ENCODE measurements at regions not wholly inside any gene's neighbourhood (a gene's known extent, or its start where the extent isn't known, plus 50 kb on each side); places are given as distances from the start of the nearest gene placed in this dataset.

- DNase-seq (ENCODE audit: low spot score): no peak
- no peak for TF ChIP-seq CTCF (IDR thresholded peaks at IDR 0.05)
- peaks cover 0 to 60% of the 10 kb centered on the region in 2 donors for H3K4me1 ChIP-seq
Measured at GRCh38 chr1:21344750-21345443, 54.6 kb upstream of the ECE1 start.

GRCh38 chr1:21344098-21344749, 54.0 kb upstream of the ECE1 start:
- peaks cover 0 to 60% of the 10 kb centered on the region in 2 donors for H3K4me1 ChIP-seq
- H3K9me3 ChIP-seq: no peaks in the 10 kb centered on the region
- no peaks in the 10 kb centered on the region for H3K27me3 ChIP-seq
- peak overlapping the region; percentile 71 to 89 for H3K4me3 ChIP-seq
- H3K27ac ChIP-seq: peak overlapping the region; percentile 88 to 91
- peaks cover 7% of the 10 kb centered on the region for H3K36me3 ChIP-seq
- no peak for TF ChIP-seq CTCF (IDR thresholded peaks at IDR 0.05)
- DNase-seq (ENCODE audit: low spot score): no peak

More at GRCh38 chr1:21344750-21345443, 54.6 kb upstream of the ECE1 start:
- H3K36me3 ChIP-seq: peaks cover 3% of the 10 kb centered on the region
- H3K9me3 ChIP-seq: no peaks in the 10 kb centered on the region
- H3K27ac ChIP-seq: peak overlapping the region; percentile 88 to 91
- H3K4me3 ChIP-seq: peak overlapping the region; percentile 71 to 89
- no peaks in the 10 kb centered on the region for H3K27me3 ChIP-seq

- no peak for TF ChIP-seq CTCF (IDR thresholded peaks at IDR 0.05)
- no peaks in the 10 kb centered on the region for H3K9me3 ChIP-seq
- no peaks in the 10 kb centered on the region for H3K27me3 ChIP-seq
- H3K36me3 ChIP-seq: peaks cover 7% of the 10 kb centered on the region
- no peak for DNase-seq (ENCODE audit: low spot score)
- peak overlapping the region; percentile 88 to 91 for H3K27ac ChIP-seq
- H3K4me3 ChIP-seq: peak overlapping the region; percentile 71 to 89
- peaks cover 0 to 68% of the 10 kb centered on the region in 2 donors for H3K4me1 ChIP-seq
Measured at GRCh38 chr1:21342961-21343838, 52.9 kb upstream of the ECE1 start.

- DNase-seq (ENCODE audit: low spot score): no peak
- peak overlapping the region; percentile 88 to 91 for H3K27ac ChIP-seq
- H3K9me3 ChIP-seq: no peaks in the 10 kb centered on the region
- H3K27me3 ChIP-seq: no peaks in the 10 kb centered on the region
- H3K4me1 ChIP-seq: peaks cover 0 to 84% of the 10 kb centered on the region in 2 donors
- peaks cover 7% of the 10 kb centered on the region for H3K36me3 ChIP-seq
- TF ChIP-seq CTCF (IDR thresholded peaks at IDR 0.05): no peak
- H3K4me3 ChIP-seq: peak overlapping the region in 1 of 2 donors; percentile 89
Measured at GRCh38 chr1:21341517-21342078, 51.3 kb upstream of the ECE1 start.

- no peak for TF ChIP-seq CTCF (IDR thresholded peaks at IDR 0.05)
- H3K9me3 ChIP-seq: no peaks in the 10 kb centered on the region
- no peak overlapping the region for H3K4me3 ChIP-seq
- H3K36me3 ChIP-seq: peaks cover 7% of the 10 kb centered on the region
- H3K27me3 ChIP-seq: no peaks in the 10 kb centered on the region
- H3K4me1 ChIP-seq: peaks cover 0 to 86% of the 10 kb centered on the region in 2 donors
- DNase-seq (ENCODE audit: low spot score): no peak
- H3K27ac ChIP-seq: peak overlapping the region; percentile 88 to 91
Measured at GRCh38 chr1:21341022-21341421, 50.8 kb upstream of the ECE1 start.
